NOMO-1 (cell line): ENCODE measurements at regions not wholly inside any gene's neighbourhood (a gene's known extent, or its start where the extent isn't known, plus 50 kb on each side); places are given as distances from the start of the nearest gene placed in this dataset.
"Not testable (repeated sequence)": the region's sequence is repeated elsewhere in the genome, so short reads cannot be mapped to it uniquely, and the experiment has no call there.

Source experiments
- DNase-seq, 2 experiments: peaks; one replicate each; lab custom pipeline; 2025; ENCODE audit not compliant: unreplicated experiment in 2 of 2; lab: John Stamatoyannopoulos, UW

DNA sequence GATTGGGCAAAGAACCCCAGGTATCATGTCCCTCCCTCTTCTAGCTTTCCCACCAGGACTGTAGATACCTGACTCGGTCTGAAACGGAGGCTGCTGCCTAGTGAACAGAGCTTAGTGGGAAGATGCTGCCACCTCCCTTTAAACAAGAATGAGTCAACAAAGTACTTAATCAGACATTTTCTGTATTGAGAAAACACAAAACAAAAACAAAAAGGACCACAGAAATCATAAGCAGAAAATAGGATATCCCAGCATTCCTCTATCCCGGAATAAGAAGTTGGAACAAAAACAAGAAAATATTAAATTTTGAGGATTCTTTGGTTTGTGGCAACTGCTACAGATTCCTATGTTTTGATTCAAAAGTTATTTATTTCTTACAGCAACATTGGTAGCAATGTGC lies 51.7 kb upstream of the COL8A1 start:
- DNase-seq = no peak

DNA sequence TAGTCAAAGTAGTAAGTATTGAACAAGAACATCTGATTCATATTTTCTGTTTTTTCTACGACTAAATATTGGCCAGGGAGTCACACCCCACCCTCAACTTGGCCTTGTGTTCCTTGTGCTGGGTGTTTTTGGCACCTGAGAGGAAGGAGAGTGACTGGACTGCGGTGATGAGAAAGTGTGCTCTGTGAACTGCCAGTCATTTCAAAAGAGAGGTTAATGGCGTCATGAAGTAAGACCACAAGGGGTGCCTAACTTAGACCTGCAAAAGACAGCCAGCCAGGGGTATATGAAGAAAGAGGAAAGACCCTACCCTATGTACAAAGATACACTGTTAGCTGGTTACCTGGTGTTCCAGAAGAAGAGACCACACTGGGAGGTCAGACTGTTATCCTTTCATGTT lies 58.4 kb upstream of the COL8A1 start:
- DNase-seq = no peak

- no peak for DNase-seq
These were observed 59.1 kb upstream of the COL8A1 start for GRCh38 chr3:99579246-99579645.

DNA sequence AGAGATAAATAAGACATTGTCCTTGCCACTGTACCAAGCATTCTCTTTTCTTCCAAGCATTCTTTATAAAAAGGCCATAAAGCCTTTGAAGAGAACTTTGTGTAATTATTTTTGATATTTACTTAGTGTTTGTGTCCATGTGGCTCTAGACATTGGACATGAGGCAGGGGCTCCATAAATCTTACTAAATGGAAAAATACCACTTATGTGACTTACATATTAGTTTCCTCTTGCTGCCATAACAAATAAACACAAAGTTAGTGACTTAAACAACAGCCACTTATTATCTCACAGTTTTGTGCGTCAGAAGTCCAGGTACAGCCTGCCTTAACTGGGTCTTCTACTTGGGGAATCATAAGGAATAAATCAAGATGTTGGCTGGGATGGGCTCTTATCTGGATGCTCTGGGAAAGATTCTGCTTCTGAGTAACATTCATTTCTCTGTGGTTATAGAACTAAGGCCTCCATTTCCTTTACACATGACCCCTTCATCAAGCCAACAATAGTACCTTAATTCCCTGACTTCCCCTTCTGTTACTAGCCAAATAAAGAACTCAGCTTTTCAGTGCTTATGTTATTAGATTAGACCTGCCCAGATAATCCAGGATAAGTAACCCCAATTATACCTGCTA lies 59.9 kb upstream of the COL8A1 start:
- DNase-seq = no peak

GRCh38 chr3:99576904-99577559 lies 61.4 kb upstream of the COL8A1 start:
- no peak for DNase-seq

DNA sequence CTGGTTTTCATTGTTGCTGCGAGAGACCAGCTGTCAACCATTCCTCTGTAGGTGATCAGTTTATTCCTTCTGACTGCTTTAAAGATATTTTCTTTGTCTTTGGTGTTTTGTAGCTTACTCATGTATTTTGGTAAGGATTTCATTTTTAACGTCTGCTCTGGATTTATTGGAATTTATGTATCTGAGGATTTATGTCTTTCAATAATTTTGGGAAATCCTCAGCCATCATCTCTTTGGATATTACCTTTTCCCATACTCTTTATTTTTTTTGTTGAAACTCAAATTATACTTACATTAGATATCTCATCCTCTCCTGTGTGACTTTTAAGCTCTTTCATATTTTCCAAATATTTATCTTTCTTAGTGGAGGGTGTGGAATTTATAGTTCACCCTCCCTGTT lies 62.7 kb upstream of the COL8A1 start:
- DNase-seq = no peak

GRCh38 chr3:99570061-99570460 lies 68.3 kb upstream of the COL8A1 start:
- DNase-seq = no peak

GRCh38 chr3:99568663-99569335 lies 69.6 kb upstream of the COL8A1 start:
- DNase-seq = no peak

GRCh38 chr3:99565331-99565730 lies 73.1 kb upstream of the COL8A1 start:
- no peak for DNase-seq

- DNase-seq = no peak
These were observed 75.3 kb upstream of the COL8A1 start for GRCh38 chr3:99562990-99563607.

DNA sequence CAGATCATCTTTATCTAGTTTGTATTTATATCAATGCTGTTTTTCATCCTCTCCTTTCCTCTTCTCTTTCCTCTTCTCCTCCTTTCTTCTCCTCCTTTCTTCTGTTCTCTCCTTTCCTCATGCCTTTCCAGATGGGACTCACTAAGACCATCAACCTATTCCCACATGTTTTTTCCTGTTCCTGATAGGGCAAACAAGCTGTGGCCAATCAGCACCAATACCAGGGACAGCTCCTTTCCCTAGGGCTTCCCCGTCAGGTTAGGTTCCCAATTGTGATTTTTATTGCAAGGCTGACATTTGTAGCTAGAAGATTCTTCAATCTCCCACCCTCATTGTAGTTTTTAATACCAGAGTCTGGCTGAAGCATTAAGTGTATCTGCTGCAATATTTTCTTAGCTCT lies 76.3 kb upstream of the COL8A1 start:
- DNase-seq = no peak

DNA sequence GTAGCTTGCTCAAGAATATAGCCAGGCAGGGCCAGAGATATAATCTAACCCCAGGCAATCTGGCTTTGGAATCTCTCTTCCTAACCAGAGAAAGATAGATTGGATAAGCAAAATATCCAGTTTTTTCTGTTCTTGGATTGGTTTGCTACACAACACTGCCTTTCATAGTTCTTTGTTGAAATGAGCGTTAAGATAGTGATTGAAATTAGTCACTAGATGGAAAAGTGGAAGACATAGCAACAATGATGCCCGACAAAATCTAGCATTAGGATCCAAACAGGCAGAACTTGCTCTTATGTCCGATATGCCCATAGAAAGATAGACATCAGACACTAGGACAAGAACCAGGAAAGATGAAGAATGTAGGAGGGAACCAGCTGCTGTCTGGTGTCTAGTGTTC lies 77.3 kb upstream of the COL8A1 start:
- DNase-seq = no peak

DNA sequence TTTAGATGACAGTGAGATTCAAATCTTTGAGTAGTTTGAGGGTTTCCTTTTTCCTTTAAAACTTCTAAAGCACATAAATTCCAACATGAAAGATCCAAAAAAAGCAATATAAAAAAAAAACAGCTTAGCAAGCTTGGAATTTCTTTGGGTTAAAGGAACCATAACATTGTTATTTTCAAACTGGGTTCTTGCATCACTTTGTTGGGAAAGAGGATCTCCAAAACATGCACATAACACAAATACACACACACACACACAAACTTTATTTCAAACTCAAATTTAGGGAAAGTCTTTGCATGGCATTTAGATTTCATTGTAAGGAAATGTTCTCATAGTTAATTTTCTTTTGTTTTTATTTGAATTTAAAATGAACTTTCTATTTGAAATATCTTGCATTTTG lies 79.2 kb upstream of the COL8A1 start:
- DNase-seq = no peak

DNA sequence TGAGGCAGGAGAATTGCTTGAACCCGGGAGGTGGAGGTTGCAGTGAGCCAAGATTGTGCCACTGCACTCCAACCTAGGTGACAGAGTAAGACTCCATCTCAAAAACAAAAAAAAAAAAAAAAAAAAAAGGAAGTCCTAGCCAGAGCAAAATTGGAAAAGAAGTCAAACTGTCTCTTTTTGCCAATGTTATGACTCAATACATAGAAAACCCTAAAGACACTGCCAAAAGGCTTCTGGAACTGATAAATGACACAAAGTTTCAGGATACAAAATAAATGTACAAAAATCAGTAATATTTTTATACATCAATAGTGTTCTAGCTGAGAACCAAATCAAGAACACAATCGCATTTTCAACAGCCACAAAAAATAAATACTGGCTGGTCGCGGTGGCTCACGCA lies 82.5 kb upstream of the COL8A1 start:
- DNase-seq = not testable (repeated sequence)

- no peak for DNase-seq
These were observed 86.9 kb upstream of the COL8A1 start for GRCh38 chr3:99551520-99551919.

DNA sequence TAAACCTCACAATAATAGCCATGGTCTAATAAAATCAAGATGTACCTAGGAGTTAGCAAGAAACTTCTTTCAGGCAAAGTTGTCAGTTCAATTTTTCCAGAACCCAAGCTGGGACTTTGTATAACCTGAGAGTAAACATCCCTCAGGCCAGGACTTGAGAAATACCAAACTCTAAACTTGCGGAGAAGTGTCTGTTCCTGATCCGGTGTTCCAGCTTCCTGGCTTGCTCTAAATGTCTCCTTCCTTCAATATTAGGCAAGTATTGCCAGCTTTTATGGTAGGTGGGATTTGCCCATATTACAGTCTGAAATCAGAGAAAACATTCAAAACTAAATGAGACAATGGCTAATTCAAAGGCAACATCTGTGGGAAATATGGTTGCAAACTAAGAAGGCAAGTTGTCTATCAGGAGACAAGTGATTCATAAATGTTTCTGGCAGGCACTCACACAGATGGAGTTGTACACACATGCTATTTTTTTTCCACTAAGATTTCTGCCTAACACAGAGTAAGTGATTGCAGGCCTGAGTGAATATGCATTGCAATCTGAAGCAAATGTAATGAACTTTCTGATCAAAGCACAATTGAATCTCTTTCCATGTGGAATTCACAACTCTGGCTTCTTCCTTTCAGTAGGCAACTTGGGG lies 88.3 kb upstream of the COL8A1 start:
- no peak for DNase-seq

DNA sequence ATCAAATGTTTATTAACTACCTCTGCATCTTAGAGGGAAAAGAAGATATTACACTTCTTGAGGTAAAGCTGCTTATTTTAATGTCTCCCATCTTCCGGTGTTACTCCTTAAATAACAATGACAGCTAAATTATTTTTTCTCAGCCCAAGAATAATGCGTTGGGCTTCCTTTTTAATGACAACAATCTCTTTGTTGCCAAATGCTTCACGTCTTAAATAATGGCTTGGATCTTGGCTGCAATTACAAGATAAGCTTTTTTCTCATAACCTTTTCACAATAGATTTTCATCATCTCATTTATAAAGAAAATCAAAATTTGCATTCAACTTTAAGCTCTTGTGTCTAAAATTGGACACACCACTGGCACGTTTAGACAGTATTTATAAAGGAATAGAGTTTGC lies 89.2 kb upstream of the COL8A1 start:
- DNase-seq = no peak

DNA sequence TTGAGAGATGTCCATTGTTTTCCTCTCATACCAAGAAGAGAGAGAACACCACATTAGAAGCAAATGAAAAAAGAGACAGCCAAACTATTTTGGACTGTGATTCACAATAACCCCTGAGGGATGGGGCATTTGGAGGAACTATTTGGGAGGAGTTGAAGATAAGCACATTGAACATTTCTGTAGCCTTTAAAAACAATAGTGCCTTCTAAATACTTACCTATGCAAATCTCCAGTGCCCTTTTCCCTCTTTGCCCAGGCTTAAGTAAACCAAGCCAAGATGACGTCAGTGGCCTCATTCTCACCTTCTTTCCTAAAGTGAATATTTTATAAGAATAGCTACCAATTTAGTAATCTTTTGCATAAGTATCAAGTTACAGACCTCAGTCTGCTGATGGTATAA lies 89.7 kb upstream of the COL8A1 start:
- DNase-seq = no peak

GRCh38 chr3:99545941-99546580 lies 92.3 kb upstream of the COL8A1 start:
- no peak for DNase-seq

DNA sequence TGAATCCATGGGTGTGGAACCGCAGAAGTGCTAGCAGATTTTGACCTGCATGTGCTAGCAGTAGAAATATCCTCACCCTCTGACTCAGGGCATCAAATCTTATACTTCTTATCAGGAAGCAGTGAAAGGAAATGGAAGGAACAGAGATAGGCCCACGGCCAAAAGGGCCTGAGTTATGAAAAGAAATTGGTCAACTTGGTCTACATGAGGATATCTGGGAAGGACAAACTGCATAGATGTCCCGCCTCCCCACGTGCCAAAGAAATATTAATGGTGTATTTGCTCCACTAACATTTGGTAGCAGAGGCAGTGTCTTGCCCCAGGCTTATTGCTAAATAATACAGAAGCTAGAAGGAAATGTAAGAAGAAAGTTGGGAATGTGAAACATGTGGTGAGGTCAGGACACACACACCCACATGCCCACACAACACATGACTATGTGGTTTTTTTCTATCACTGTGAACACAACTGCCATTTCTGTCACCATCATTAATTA lies 93.6 kb upstream of the COL8A1 start:
- no peak for DNase-seq

DNA sequence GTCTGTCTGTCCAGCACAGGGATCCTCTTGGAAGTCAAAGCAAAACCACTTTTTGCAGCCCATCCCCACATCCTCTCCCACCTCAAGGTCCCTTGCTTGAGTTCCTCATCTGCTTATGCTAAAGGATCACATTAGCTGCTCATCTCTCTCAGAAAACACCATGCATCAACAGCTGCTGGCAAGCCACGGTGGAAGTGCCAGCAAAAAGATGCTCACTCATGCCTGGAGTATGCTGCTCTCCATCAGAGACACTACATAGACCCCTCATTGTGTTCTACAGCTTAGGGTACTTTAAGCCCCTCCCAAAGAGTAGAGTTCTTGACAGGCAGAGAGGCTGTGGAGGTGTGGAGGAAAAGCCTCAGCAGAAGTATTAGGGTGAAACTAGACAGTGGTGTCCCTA lies 94.6 kb upstream of the COL8A1 start:
- DNase-seq = no peak
